GM12891 (cell line): ENCODE measurements at regions not wholly inside any gene's neighbourhood (a gene's known extent, or its start where the extent isn't known, plus 50 kb on each side); places are given as distances from the start of the nearest gene placed in this dataset.

Source experiments
- PAX5 ChIP-seq: IDR thresholded peaks from 2 replicates; pipeline ENCODE4 v1.6.1; 2011; ENCODE audit warnings: low read length, moderate library complexity, mild to moderate bottlenecking; ENCODE audit not compliant: insufficient read depth, severe bottlenecking
- POLR2A ChIP-seq: IDR thresholded peaks from 2 replicates; pipeline ENCODE4 v1.6.1; 2011; ENCODE audit warnings: low read depth, low read length, control low read depth
- POLR2AphosphoS5 ChIP-seq: IDR thresholded peaks from 2 replicates; pipeline ENCODE4 v1.6.1; 2011; ENCODE audit warnings: low read depth, low read length, control low read depth
- POU2F2 ChIP-seq: IDR thresholded peaks from 2 replicates; pipeline ENCODE4 v1.6.1; 2011; ENCODE audit warnings: low read depth, mild to moderate bottlenecking, control low read depth, low read length, moderate library complexity
- SPI1 ChIP-seq: IDR thresholded peaks from 2 replicates; pipeline ENCODE4 v1.6.1; 2011; ENCODE audit warnings: low read depth, low read length, control low read depth
- TAF1 ChIP-seq: IDR thresholded peaks from 2 replicates; pipeline ENCODE4 v1.6.1; 2011; ENCODE audit warnings: low read depth, low read length, control low read depth

GRCh38 chr2:80943487-80943886, 638.9 kb upstream of the LRRTM1 start:
- TF ChIP-seq POLR2AphosphoS5 (no peak), POLR2A (no peak), TAF1 (no peak), SPI1 (no peak), PAX5 (no peak), POU2F2 (no peak)
